GM19023 (cell line): ENCODE measurements at regions not wholly inside any gene's neighbourhood (a gene's known extent, or its start where the extent isn't known, plus 50 kb on each side); places are given as distances from the start of the nearest gene placed in this dataset.

Source experiments
- ATAC-seq: cut with Tn5 transposase; IDR thresholded peaks from one replicate; pipeline ENCODE4 v1.9.1; 2021; ENCODE audit warnings: mild to moderate bottlenecking, moderate library complexity; ENCODE audit not compliant: unreplicated experiment

DNA sequence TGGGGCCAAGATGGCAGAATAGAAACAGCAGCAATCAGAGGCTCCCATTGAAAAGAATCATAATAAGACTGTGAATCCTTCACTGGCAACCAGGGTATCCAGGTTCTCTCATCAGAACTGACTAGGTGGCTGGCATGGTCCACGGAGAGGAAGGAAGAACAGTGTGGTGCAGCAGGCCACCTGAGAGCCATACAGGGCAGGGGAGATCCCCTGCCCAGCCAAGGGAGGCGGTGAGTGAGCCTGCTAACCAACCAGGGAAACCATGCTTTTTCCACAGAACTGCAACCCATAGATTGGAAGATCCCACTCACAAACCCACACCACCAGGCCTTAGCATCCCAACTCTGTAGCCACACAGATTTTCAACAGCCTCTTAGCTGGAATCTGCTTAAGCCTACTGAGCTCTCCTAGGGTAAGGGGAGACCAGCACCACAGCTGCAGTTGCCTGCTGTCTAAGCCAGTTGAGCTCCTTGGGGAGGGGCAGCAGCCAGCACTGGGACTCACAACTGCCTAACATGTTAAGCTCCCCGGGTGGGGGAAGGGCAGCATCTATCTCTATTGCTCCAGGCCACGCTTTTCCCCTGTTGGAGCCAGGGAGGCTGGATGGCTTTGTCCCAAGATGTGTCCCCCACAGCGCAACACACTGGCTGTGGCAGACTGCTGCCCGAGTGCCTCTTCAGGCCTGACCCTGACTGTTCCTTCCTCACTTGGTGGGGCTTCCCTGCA, 342.6 kb upstream of the CCDC196 start:
- no peak for ATAC-seq

DNA sequence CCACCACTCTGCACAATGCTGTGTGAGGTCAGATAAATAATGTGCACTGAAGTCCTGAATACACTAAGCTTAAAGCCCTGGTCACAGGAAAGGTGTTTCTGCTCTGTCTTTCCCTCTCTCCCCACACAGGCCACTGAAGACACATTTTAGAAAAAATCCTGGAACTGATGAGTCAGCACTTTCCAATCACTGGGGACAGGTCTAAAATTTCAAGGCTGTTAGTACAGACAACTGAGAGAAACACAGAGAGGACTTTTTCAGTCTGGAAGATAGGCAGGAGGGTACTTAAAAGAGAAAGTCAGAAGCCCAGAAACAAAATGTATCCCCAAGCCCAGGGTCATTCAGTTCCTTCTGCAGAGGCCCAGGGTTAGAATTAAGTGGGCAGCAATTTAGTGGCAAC, 333.9 kb upstream of the CCDC196 start:
- no peak for ATAC-seq

DNA sequence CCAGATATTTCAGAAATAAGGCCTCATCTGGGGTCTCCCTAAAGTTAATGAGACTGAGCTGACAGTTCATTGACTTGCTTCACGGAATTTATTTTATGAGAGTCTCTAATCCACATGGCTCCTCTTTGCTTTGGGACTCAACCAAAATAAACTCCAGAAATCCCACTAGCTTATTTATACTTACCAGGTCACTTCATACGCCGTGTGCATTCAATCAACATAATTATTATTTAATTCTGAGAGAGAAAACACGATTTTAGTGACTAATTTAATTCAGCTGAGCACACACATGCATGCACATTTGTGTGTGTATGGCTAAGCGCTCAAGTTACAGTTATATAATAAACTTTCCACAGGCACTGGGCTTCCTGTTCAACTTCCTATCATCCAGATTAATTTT, 333.4 kb upstream of the CCDC196 start:
- ATAC-seq = no peak

DNA sequence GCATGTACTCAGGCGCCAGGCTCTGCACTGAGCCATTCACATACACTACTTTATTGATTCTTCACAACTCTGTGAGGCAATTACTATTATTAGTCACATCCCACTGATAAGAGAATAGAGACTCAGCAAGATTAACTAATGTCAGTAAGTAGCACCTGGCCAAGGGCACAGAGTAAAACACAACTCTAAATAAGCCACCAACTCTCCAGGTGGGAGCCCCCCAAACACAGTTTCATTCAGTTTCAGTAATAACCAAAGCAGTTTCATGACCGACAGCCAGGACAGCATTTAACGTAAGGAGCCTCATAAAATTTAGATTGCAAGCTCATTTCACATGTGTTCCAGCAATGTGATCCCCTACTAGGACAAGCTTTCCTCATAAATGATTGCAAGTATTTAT, 323.1 kb upstream of the CCDC196 start:
- ATAC-seq = no peak

DNA sequence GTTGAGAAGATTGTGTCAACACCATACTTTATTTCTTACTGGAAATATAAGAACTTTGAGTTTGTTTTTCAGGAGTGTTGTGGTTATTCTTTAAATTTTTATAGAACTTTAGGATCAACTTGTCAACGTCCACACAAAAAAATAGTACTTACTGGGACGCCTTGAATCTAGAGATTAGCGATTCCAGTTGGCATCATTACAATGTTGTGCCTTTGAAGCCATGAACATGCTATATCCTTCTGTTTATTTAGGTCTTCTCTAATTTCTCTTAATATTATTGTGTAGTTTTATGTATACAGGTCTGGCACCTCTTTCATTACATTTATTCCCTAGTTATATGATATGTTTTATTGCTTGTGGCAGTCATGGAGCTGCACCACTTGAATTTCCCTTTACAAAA, 320.8 kb upstream of the CCDC196 start:
- ATAC-seq = no peak

DNA sequence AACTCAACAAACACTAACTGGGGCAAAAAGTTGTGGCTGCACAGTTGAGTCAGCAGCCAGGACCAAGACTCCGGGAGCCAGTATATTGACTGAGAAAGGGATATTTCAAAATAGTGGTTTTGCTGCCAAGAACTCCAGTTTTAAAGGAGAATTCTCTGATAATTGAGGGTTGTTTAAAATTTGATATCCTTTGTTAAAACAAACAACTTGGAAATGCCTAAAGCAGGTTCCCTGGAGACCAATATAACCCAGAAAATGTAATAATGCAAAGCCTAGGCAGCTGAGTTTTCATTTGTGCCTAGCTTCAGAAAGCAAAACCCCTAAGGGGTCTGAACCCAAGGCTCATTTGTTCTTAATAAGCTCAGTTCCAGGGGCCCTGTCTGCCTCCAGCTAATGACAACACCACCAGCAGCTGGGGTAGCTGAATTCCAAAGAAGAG, 311.7 kb upstream of the CCDC196 start:
- no peak for ATAC-seq

DNA sequence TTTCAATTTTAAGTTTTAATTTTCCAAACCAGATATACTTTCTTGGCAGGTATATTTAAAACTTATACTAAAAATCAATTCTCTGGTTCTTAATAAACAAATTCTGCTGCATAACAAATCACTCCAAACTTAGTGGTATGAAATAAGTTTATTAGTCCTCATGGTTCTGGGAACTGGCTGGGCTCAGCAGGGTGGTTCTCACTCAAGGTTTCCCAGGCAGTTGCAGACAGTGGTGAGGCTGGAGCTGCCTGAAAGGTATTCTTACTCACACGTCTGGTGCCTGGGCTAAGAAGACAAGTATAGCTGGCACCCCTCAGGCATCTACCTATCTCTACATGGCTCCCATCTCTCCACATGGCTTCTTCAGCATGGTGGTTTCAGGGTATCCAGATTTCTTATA, 308.2 kb upstream of the CCDC196 start:
- no peak for ATAC-seq

DNA sequence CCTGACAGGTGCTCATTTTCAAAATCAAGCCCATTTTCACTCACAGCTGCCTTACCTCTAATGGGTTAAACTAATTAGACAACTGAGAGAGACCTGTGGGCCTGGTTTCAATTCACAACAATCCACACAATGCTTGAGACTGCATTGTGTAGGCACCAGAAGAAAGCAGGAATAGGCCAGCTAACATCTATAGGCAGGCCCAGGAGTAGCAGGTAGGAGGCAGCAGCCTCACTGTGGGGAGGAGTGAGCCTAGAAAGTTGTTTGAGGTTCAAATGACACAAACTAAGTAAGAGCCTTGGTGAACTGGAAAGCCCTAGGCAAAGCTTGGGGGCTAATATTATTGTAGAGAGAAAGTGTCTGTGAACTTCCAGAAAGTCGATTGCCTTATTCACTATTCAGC, 289.5 kb upstream of the CCDC196 start:
- no peak for ATAC-seq

DNA sequence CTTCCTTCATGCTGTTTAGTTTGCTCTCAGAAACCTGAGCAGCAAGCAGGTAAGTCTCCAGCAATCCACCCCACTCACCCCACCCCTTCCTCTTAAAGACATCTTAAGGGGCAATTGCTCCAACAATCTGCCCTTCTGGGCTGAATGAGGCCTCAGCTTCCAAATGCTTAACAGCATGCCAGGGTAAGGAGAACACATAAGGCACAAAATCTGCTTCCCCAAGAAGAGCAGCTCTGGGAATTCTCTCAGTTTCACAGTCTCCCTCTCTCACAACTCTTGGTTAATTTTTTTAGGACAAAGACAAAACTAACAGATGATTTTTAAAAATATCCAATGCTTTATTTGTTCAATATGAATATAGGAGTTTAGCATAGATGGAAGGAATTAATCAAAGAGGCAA, 288.9 kb upstream of the CCDC196 start:
- ATAC-seq = no peak

DNA sequence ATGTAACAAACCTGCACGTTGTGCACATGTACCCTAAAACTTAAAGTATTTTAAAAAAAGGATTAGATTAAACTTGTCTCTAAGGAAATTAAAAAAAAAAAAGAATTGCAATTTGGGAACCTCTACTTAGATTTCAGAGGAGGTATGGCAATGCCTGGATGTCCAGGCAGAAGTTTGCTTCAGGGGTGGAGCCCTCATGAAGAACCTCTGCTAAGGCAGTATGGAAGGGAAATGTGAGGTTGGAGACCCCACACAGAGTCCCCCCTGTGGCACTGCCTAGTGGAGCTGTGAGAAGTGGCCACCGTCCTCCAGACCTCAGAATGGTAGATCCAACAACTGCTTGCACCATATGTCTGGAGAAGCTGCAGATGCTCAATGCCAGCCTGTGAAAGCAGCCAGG, 279.6 kb upstream of the CCDC196 start:
- no peak for ATAC-seq

DNA sequence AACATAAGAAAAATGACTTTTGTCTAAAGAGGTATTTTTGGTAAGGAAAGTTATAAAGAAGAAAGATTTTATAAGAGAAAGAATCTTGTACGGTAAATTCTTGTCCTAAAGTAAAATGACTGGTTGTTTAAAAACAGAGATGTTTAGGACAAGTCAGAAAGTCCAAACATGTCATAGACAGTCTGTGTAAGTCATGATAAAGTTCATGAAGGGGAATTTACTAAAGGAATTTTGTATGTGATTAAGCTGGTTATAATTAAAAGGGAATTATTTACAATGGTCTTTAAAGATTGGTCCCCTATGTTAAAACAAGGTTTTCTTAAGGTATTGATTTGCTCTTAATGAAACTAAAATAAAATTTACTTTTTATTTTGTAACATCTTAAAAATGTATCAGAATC, 269.4 kb upstream of the CCDC196 start:
- no peak for ATAC-seq

DNA sequence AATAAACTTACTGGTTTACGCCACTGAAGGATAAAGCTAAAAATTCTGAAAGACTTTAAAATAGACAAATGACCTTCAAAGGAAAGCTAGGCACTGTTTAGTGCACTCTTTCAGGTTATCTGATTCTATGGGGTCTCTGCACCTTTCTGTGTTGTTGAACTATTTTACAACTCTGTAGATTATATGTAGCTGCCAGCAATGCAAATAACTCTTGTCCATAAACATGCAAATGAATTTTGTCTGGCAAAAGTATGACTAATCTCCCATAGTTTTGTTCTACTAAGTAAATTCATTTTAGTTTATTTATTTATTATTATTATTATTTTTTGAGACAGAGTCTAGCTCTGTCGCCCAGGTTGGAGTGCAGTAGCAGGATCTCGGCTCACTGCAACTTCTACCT, 266.3 kb upstream of the CCDC196 start:
- no peak for ATAC-seq

DNA sequence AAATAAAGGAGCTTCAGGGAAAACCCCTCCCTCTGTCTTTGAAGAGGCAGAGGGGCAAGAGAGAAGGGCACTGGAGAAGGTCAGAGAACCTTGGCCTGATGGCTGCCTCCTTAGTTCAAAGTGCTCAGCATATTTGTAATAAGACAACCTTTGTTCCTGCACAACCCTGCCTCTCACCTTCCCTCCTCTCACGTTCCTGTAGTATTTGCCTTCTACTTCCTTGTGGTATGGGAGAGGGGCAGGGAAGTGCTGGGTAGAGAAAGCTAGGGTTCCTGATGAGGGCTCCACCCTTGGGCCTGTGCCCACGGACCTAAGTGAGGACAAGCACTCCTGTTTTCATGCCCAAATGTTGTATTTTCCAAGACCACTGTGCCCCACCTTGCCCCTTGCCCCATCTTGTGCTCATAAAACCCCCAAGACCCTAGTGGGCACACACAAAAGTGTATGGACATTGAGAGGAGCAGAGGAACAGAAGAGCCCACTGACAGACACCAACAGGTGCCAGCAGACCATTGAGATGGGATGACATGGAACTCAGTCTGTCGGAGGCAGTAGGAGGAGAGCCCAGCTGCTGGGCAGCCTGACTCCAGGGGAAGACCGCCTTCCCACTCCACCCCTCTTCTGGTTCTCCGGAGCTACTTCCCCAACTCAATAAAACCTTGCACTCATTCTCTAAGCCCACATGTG, 261.5 kb upstream of the CCDC196 start:
- ATAC-seq = no peak

DNA sequence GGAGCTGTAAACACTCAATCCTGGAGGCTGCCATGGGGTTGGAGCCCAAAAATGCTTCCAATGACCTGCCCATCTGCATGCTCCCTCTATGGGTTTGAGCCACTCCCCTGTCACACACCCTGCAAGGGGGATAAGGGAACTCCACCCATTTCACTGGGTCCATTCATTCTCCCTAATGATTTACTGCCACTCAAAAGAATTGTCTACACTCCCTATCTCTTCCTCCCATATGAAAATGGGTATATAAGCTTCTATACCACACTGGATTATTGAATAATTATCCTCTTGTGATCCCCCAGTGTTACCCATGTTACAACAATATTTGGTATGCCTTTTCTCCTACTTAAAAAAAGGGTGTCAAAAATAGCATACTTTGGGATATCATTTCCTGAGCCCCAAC, 260.8 kb upstream of the CCDC196 start:
- no peak for ATAC-seq

DNA sequence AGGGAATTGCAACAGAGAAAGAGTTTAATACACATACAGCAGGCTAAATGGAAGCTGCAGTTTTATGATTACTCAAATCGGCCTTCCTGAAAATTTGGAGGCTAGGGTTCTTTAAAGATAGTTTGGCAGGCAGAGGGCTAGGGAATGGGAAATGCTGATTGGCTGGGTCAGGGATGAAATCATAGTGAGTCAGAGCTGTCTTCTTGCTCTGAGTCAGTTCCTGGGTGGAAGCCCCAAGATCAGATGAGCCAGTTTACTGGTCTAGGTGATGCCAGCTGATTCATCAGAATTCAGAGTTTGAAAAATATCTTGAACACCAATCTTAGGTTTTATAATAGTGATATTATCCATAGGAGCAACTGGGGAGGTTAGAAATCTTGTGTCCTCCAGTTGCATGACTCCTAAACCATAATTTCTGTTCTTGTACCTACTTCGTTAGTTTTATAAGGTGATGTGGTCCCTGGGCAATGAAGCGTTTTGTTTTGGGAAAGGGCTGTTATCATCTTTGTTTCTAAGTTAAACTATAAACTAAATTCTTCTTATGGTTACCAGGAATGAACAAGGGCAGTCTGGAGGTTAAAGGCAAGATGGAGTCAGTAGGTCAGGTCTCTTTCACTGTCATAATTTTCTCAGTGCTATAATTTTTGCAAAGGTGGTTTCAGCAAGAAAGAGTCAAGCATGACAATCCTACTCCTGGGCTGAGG, 257.8 kb upstream of the CCDC196 start:
- no peak for ATAC-seq

DNA sequence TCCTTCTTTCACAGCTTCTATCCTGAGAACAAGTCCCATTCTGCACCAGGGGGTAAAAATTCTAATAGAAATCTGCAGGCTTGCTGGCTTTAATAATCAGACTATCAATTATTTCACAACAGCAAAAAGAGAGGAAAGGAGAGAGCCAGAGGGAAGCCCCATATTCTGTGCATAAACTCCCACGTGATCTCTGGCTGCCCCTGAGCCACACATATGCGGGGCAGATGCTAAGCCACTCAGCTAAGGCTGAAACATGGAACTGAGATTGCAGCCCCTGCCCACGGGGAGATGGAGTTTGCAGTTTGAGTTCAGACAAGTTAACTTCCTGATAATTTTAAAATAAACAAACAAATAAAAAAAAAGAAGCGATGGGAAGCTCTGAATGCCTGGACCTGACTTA, 254.4 kb upstream of the CCDC196 start:
- ATAC-seq = no peak

DNA sequence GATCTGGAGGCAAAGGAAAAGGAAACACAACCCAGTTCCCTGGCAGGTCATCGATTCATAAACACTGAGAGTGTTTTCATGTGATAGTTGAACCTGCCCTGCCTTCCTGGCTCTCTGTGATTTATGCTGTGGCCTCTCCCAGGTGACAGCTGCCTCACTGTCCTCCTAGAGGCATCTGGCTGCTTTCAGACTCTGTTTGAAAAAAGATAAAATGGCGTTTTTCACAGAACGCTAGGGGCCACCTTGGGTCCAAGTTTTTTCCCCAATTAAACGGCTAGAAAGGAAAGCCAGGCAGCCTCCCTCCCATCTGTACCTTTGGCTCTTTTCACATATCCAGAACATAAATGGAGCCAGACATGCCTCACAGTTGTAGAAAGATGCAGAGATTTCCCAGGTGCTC, 252.6 kb upstream of the CCDC196 start:
- no peak for ATAC-seq

DNA sequence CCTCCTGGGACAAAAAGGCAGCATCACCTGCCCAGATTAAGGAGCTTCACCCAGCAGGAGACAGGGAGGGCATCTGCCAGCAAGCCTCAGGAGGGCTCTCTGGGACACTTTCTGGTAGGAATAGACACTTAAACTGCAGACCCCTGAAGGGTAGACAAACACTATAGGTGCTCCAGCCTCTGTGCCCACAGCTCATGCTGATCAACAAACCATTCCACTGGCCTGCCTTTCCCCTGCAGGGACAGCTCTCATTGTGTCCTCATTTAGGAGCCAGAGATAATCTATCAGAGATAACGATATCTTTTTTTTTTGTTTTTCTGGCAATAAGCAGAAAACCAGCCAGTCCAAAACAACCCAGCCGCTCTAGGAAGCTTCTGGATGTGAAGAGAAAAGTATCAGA, 251.8 kb upstream of the CCDC196 start:
- ATAC-seq = no peak

DNA sequence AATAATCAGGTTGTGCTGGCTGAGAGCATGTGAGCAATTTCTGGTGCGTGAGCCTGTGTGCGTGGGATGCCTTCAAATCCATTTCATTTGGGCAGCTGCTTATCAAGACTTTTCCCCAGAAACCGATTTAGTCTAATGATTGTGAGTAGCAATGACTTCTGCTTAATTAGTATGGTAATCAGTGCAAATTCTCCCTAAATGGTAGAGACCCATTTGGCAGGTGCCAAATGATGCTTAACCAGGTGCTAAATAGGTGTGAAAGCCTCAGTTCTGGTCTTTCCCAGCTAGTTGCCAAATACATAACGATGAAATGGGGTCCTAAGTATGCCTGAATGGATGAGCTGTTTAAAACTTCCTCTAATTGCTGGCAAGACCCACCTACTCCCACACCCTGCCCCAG, 248.4 kb upstream of the CCDC196 start:
- ATAC-seq = no peak

DNA sequence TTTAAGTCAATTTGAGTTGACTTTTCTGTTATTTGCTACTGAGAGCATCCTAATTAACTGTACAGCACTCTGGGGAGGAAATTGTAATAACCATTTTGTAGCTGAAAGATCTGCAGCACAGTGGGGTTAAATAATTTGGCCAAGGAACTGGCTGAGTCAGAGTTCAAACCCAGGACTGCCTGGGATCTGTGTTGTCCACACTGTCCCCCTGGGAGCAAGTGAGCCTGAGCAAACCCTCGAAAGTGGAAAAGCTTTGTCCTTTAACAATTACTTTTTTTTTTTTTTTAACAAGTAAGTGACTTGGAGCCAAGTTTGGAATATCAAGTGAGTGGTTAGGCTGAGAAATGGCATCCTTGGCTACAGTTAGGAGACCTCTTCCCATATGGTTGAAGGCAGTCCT, 247.2 kb upstream of the CCDC196 start:
- ATAC-seq = no peak

DNA sequence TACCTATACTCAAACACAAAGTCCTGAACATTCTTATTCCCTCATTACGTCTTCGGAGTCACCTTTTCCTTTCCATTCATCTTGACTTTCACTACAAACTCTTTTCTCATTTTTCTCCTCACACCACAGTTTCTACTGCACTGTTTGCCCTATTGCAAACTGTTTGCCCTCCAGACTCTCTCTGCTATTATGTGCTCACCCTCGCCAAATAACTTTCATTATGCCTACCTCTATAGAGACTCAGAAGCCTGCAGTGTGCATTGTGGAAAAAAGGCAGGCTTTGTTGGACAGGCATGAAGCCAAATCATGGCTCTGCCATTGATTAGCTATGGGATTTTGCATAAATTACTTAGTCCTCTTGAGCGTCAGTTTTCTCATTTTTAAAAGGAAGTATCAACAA, 246.6 kb upstream of the CCDC196 start:
- ATAC-seq = no peak

DNA sequence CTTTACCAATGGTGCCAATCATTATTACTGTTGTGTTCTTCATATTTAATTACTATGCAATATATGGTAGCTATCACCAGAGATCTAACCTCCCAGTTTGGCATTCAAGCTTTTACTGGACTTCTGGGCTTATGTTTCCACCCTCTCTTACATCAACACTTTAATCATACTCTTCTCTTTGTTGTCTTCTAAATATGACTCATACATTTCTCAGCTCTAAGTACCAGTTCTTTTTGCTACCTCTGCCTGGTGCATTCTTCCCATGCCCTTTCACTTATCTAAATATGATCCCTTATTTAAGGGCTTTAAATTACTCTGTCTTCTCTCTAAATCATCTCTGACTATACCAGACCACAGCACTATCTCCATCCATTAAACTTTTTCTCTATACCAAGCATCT, 246.1 kb upstream of the CCDC196 start:
- no peak for ATAC-seq
